ENCODE measurements at regions not wholly inside any gene's neighbourhood (a gene's known extent, or its start where the extent isn't known, plus 50 kb on each side); places are given as distances from the start of the nearest gene placed in this dataset.
"Not testable (repeated sequence)": the region's sequence is repeated elsewhere in the genome, so short reads cannot be mapped to it uniquely, and the experiment has no call there.

DNA sequence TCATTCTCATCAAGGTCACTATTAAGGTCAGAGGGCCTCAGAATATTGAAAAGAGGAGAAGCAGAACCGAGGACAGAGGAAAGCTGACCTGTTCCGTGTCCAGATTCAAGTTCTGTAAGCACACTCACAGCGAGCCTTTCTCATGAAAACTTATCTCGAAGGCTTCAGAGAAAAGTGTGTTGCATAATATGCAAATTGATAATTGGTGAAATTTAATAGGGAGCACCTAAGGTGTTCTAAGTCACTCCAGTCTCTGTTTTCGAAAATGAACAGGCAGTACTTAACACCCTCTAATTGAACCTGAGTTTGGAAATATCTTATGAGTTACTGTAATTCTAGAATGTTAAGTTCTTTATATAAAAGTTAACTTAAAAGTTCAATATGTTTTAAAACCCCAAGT is 181.2 kb upstream of the PDE10A start:
- DNase-seq (ENCODE audit: low spot score) = no peak

DNA sequence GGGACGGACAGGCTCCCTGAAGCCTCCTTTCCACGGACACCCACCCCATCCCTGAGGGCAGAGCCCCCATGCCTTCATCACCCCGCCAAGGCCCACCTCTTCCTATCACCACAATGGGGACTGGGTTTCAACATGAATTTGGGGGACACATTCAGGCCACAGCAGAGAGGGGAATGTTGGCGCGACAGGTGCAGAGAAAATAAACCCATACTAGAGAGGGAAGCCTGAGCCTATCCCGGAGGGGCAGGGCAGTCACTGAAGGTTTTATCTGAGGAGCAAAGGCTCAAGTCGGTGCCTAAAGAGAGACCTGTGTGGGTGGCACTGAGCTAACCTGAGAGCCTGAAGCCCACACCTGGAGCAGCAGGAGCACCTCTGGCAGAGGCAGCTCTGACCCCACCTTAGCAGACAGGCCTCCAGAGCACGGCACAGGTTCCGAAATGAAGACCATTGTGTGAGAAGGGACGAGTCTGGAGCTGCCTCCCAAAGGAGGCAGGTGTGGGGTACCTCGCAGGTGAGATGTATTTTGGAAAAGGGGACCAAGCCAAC is 180.6 kb upstream of the PDE10A start:
- no peak for DNase-seq (ENCODE audit: low spot score)

DNA sequence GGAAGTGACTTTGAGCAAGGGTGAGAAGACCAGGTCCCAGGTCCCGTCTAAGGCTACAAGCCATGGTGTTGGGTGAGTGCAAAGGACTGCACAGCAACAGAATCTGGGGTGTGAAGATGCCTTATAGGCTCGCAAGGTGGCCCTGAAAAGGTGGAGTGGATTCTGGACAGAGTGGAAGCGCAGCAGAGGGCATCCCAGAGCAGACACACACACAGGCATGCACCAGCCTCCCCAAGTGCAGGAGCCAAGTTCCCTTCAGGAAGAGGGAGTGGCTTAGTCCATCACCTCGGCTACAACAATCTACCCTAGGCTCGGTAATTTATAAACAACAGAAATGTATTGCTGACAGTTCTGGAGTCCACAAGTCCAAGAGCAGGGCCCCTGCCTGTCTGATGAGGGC is 180.1 kb upstream of the PDE10A start:
- DNase-seq (ENCODE audit: low spot score) = no peak

DNA sequence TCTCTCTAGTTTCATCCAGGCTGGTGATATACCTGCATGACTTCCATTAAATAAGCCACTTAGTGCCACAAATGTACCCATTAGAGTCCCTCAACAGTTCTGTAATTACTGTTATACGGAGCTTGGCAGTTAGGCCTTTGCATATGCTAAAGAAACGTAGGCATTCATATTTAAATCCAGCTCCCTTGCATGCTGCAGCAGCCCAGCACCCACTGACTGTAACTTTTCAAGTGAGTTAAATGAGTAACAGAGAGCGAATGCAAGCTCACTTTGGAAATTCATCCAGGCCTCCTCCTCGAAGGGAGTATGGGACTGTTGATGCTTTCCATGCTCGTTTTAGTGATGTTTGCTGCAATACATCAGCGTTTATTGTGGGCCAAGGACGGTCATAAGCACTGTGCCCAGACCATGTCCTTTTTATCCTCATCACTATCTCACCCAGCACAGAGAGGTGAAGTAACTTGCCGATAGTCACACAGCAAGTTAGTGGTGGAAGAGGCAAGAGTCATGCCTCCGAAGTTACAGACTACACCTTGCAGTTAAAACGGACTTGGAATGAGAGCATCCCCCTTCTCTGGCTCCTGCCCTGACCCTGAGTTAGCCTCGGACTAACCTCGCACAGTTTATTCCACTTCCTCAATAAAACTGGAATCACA is 179.4 kb upstream of the PDE10A start:
- DNase-seq (ENCODE audit: low spot score) = peak; percentile 40

DNA sequence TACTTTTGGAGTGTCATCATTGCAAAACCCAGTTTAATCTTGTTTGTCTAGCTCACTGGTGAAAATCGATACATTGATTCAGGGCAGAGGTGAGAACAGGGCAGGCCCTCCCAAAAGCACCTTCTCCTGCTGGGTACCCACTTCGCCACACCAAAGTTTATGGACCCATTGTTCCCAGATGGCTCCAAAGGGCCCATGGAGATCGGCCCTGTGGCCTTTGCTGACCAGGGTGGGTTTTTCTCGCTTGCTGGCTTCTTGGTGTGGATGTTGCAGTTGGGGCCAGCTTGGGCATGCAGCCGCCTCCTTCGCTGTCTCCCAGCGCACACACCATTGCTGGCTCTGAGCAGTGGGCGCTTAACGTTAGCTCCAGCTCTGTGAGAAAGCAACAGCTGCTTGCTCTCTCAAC is 178.1 kb upstream of the PDE10A start:
- DNase-seq (ENCODE audit: low spot score) = no peak

DNA sequence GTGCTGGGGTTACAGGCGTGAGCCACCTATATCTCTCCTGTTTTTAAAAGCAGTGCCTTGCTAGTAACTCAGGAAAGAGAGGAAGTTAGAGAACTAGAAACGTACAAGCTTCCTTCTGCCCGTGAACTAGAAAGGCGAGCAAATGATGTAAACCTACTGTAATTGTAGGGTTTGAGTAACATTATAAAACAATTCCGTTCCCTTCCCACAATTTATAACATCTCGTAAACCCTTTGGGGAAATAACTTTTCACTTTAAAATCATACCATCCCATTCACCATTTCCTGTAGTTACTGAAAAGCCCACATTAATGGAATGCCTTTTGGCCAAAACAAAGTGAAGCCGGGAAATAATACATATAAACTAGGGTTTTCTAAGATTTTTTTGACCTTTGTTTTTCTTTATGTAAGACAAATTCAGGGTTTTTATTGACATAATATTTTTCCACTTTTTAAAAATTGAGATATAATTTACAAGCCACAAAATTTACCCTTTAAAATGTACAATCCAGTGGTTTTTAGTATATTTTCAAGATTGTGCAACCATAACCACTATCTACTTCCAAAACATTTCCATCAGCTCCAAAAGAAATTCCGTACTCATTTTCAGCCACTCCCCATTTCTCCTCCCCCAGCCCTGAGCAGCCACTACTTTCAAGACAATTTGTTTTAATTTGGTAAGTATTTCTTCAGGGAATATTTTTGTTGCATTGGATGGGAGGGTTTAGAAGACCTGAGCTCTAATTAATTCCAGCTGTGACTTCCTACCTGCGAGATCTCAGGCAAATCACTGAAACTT is 175.1 kb upstream of the PDE10A start:
- DNase-seq (ENCODE audit: low spot score) = no peak

DNA sequence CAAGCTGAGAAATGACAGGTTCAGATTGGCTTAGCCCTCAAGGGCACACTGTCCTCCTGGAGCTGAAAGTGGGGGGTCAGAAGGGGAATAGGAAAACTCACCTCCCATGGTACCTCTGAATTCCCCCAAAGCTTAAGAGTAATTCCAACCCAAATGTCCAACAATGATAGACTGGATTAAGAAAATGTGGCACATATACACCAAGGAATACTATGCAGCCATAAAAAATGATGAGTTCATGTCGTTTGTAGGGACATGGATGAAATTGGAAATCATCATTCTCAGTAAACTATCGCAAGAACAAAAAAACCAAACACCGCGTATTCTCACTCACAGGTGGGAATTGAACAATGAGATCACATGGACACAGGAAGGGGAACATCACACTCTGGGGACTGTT is 173.6 kb upstream of the PDE10A start:
- not testable (repeated sequence) for DNase-seq (ENCODE audit: low spot score)

DNA sequence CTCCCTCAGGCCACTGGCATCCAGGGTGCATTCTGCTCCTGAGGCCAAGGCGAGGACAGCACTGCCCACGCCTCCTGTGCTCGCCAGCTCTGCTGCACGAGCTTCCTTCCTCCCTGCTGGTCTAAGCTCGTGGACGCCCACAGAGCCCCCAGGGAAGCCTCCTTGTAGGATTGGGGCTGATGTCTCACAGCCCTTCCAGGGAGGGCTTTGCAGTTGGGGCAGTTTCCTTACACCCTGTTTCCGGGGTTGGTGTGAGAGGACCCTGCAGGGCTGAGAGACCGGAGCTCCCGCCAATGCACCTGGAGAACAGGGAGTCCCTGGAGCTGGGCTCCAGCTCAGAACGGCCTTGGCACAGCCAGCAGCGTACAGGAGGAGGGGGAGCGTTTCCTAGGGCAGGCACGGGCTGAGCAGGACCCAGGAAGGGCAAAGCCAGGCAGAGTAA is 172.4 kb upstream of the PDE10A start:
- no peak for DNase-seq (ENCODE audit: low spot score)

DNA sequence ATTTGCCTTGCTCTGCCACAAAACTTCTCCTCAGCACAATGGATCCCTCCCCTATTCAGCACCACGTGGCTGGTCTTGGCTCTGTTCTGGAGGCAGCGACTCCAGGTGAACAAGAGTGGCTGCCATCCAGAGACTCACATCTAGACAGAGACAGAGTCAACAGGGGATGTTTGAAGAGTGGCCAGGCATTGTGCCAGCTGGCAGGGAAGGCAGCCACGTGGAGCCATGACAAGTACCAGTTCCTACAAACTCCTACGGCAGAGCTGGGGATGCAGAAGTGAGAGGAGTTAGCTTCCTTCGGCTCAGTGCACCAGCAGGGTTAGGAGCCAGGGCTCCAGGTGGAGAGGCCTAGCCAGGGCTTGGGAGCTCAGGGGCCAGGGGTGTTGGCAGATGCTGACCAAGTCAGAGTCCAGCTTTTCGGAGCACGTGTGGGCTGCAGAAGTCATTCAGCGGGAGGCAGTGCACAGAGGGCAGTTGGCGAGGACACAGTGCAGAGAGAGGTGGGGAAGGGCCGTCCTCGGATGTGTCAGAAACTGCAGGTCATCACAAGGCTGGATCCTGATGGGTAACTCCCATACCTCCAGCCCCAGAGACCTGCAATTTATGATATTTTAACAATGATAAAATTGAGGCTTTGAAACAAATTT is 171.7 kb upstream of the PDE10A start:
- DNase-seq (ENCODE audit: low spot score) = no peak

DNA sequence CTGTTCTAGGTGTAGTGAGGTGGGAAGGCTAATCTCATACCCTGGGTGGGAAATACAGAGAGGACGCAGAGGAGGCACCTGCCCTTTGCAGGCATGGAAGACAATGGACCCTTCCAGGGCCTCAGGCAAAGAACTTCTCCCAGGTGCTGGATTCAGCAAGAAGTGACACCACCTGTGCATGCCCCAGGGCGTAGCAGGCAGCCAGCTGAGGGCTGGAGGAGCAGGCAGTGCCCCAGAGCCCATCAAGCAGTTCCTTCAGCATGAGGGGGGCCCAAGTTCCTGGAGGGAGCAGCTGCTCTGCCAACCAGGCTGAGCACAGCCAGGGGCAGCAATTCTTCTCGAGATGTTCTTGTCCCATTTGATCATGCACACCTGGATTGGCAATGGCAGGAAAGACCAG is 170.3 kb upstream of the PDE10A start:
- no peak for DNase-seq (ENCODE audit: low spot score)

DNA sequence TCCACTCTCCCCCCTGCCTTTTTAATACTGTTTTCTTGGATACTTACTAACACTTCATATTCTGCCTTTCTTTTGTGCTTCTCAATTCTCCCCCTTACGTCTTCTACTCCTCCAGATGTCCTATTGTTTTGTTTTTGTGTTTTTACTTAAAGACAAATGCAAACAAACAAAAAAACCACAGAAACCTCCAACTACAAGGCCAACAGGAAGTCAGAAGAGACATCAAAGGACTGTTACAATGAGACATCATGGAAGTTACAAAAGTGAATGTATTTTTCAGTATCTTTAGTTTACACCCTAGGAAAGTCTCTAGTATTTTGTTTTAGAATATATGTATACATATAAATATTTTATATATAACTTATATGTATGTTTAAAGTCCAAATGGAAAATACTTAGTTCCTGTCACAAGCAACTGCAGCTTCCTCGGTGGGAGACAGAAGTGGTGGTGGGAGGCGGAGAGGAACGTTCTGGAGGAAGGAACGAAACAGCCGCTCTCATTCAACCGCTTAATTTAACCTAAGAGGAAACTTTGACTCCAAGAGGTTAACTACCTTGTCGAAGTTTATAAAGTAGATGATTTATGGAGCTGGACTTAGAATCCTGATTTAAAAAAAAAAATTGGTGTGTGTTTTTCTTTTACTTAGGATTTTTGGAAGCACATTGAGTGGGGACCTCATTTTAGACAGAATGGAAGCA is 168.9 kb upstream of the PDE10A start:
- DNase-seq (ENCODE audit: low spot score) = no peak

DNA sequence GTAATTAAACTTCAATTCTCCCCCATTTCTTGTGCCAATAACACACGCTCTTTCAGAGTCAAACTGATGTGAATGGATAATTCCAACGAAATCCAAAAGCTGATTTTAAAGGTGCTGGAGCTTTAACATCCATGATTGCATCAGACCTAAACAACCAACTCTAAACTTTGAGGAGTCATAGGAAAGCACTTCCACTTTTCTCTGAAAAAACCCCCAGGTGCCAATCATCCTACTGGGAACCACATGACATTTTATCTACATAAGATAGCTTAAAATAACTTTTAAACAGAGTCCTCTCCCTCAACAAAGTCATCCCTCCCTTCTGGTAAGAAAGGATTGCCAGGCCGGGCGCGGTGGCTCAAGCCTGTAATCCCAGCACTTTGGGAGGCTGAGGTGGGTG is 167.7 kb upstream of the PDE10A start:
- DNase-seq (ENCODE audit: low spot score) = no peak

DNA sequence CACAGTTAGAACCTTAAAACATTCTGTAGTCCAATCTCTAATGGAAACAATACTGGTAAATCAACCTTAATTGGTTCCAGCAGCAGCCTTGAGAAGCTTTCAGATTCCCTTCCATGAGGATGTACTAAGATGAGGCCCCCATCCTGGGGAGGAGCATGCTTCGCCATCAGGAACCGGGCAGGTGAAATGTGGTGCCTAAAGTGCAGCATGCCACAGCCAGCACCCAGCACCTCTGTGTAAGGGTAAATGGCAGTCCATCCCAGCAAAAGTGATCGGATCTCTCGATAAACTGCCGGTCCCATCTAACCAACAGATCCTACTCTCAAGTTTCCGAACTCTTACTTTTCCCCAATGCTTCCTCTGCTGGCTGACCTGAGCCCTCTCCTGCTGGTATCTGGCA is 166.3 kb upstream of the PDE10A start:
- DNase-seq (ENCODE audit: low spot score) = no peak

DNA sequence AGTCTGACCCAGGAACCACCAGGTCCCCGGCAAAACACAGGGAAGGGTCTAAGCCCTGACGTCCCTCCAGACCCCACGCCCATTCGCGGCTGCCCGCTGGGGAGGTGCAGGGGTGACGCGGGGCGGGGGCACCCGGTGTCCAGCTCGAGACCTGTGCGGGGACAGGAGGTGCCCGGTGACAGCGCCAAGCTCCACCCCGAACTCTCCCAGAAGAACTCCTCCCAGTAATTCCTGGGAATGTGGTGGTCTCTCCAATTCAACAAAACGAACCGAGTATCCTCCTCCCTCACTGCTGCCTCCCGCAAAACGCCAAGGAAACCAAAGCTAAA is 164.1 kb upstream of the PDE10A start:
- no peak for DNase-seq (ENCODE audit: low spot score)

DNA sequence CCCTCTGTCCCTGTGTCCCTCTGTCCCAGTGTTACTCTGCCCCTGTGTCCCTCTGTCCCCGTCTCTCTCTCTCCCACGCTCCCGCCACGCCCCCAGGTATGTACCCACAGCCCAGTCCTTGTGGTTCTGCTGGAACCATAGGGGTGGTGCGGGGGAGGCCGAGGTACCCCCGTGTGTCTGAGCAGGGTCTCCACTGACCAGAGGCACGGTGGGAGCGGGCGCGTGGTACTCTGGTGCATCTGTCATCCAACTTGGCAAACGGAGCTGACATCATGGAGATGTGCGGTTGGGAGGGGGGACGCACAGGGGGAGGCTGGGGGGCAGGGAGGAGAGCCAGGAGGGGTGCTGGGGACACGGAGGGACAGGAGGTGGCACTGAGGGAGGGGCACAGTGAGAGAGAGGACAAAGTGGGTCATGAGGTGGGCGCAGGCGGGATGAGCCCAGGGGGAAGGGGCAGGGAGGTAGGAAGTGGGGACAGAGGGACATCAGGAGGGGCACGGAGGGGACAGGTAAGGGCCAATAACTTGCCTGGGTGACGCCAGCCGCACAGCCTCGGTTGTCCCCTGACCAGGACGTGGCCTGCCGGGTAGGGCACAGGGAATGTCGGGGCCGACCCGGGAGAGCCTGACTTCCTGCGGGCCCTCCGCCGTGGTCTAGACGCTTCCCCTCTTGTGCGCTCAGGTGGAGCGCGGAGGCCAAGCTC is 163.6 kb upstream of the PDE10A start:
- DNase-seq (ENCODE audit: low spot score) = no peak

DNA sequence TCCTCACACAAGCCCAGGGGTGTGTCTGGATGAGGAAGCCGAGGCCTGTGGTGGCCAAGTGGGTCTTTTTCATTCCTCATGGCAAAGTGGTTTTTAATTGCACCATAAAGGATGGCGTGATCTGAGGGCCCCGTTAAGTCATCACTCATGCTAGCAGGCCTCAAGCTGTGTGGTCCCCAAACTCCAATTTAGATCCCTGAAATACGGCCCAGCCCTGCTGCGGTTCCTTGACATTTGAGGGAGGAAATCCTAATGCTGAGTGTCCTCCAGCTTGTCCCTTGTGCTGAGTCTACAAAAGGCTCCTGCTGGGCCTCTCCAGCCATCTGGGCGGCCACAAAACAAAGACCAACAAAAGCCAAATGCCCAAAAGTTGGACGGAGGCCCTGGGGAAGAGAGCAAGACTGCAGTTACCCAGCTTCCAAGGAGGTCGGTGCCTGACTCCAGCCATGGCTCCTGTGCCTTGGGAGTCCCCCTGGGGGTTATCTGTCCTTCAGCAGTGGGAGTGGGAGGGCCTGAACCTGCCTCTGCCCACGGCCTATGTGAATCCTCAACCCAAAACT is 162.3 kb upstream of the PDE10A start:
- DNase-seq (ENCODE audit: low spot score) = no peak

DNA sequence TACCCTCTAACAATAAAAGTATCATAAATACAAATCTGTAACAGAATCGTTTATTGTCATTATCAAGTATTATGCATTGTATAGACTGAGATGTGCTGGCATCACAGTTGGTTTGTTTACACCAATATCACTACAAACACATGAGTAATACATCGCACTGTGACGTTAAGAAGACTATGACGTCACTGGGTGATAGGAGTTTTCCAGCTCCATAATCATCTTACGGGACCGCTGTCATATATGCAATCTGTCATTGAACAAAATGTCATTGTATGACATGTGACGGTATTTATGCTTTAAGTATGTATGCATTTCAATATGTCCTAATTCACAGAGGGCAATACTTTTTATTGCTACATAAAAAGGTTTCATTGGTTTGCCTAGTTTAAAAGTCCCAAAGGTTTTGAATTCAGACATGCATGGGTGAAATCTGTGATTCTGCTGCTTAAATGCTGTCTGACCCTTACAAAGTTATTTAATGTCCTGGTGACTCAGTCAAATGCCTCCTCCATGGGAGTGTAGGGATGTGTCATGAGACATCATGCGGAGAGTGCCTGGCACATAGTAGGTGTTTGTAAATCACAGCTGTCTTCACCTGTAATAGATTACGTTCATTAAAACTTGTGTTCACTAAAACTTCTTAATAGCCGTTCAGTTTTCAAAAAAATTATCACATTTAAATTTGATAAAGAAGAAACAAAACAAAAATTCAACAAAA is 160.7 kb upstream of the PDE10A start:
- DNase-seq (ENCODE audit: low spot score) = no peak

DNA sequence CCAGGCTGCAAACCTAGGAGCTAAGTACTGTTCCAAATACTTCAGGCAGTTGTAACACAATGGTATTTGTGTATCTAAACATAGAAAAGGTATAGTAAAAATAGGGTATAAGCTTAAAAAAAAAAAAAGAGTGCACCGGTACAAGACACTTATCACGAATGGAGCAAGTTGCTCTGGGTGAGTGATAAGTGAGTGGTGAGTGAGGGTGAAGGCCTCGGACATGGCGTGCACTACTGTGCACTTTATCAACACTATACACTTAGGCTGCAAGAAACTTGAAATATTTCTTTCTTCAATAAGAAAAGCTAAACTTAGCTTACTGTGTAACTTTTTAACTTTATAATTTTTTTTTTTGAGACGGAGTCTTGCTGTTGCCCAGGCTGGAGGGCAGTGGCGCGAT is 159.5 kb upstream of the PDE10A start:
- DNase-seq (ENCODE audit: low spot score) = no peak

DNA sequence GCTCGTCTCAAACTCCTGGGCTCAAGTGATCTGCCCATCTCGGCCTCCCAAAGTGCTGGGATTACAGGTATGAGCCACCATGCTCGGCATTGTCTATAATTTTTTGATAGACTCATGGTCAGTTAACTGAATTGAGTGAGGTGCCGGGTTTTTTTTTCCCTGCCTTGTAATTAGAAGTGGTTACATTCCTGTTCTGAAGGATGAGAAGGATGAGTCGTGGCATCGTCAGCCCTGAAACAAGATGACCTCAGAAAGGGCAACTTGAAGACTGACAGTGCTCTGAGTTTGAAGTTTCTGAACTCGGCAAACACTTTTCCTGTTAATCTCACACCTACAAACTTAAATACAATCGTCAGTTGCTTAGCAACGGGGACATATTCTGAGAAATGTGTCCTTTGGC is 158.7 kb upstream of the PDE10A start:
- no peak for DNase-seq (ENCODE audit: low spot score)

DNA sequence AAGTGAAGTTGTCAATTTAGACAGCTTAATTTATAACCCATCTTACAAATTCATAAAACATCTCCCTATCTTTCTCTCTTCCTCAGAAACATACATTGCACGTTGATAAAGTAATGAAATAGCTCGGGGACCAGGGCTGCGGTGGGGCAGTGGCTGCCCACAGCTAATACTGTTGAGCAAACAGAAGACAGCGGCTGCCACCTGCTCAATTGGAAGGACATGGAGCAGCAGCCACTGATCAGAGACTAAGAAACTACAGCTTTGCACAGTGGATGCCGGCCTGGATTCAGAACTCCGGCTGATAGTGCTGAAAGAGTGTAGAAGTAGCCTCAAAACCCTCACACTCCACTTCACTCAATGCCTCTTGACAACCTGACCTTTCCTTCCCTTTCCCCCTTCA is 157.9 kb upstream of the PDE10A start:
- DNase-seq (ENCODE audit: low spot score) = no peak

DNA sequence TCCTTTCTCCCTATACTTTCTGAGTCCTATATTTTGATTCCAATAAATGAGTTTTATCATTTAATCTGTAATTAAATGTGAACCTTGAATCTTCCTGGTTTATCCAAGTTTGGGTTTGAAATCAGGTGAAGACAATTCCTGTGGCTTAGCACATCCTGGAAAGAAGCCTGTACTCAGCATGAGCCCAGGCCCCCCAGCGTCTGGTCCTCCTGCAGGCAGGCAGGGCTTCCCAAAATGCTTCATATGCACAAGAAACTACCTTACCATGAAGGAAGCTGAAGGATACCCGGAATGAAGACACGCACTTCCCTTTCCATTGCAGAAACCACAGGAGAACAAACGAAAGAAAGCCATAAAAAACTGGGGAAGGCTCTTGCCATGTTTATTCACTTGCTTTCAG is 157.4 kb upstream of the PDE10A start:
- no peak for DNase-seq (ENCODE audit: low spot score)

All from iPS-NIHi11 (cell line).